Right lobe of liver (tissue), 6 donors: ENCODE measurements at regions not wholly inside any gene's neighbourhood (a gene's known extent, or its start where the extent isn't known, plus 50 kb on each side); places are given as distances from the start of the nearest gene placed in this dataset.

Experiments used
- ATAC-seq, 4 donors: fragments of 200-7000 bp; cut with Tn5 transposase; one replicate each; pipeline ENCODE4 v1.9.1; 2020; ENCODE audit warnings: mild to moderate bottlenecking in 4 of 4, moderate library complexity in 4 of 4
- DNase-seq, 3 donors: peaks; one replicate each; pipeline ENCODE4 v3.0.0-alpha.2; 2020
- H3K27ac ChIP-seq, 3 donors: fragments of 200-600 bp; one replicate each; pipeline ENCODE4 v1.8.0; 2022
- H3K27me3 ChIP-seq, 2 donors: fragments of 200-600 bp; one replicate each; pipeline ENCODE4 v1.8.0; 2022
- H3K36me3 ChIP-seq, 4 donors: fragments of 200-600 bp; sonication (generic) in 1 of 4; one replicate each; pipeline versions ENCODE4 v1.5.1 to v1.8.0; 2017 to 2022; ENCODE audit warnings: control low read depth in 1 of 4
- H3K4me1 ChIP-seq, 4 donors: fragments of 200-600 bp; sonication (generic) in 1 of 4; one replicate each; pipeline versions ENCODE4 v1.5.1 to v1.8.0; 2017 to 2022; ENCODE audit warnings: control low read depth in 1 of 4
- H3K4me3 ChIP-seq, 3 donors: fragments of 200-600 bp; one replicate each; pipeline ENCODE4 v1.8.0; 2022
- H3K9me3 ChIP-seq, 4 donors: fragments of 200-600 bp; sonication (generic) in 1 of 4; one replicate each; pipeline versions ENCODE4 v1.5.1 to v1.8.0; 2017 to 2022; ENCODE audit warnings: control low read depth in 1 of 4
- POLR2A ChIP-seq: fragments of 450-650 bp; IDR thresholded peaks from one replicate; pipeline ENCODE4 v1.6.1; 2017; ENCODE audit warnings: antibody characterized with exemption, mild to moderate bottlenecking
- WGBS: methylation state at CpG from one replicate; pipeline ENCODE4 v1.1.6; 2018; ENCODE audit warnings: low coverage, low lambda C conversion rate; ENCODE audit not compliant: insufficient coverage; ENCODE audit errors: missing lambda C conversion rate; 5-methylcytosine and 5-hydroxymethylcytosine counted together
- intact Hi-C, 2 donors: fragments of 100-400 bp; cut with DNase I; formaldehyde crosslinking; loops; one replicate each; pipeline versions ENCODE4 v1.11.2 to v1.14.1; 2022
- TF ChIP-seq, protein P1 (sequence below), 4 donors: fragments of 200-600 bp in 3 of 4; fragments of 450-650 bp in 1 of 4; IDR thresholded peaks; one replicate each; pipeline versions ENCODE4 v1.5.1 to v1.8.0; 2016 to 2022; ENCODE audit warnings: antibody characterized with exemption in 4 of 4, mild to moderate bottlenecking in 2 of 4
- donor health status: DM: no; HTN: yes; CAD: no.
- donor health status: DM: no; HTN: no; CAD: no.
- donor health status: DM: no; HTN: no; CAD: no.
- donor health status: DM: no; HTN: yes; CAD: no.
- donor health status: DM: no; HTN: yes; CAD: no.

DNA sequence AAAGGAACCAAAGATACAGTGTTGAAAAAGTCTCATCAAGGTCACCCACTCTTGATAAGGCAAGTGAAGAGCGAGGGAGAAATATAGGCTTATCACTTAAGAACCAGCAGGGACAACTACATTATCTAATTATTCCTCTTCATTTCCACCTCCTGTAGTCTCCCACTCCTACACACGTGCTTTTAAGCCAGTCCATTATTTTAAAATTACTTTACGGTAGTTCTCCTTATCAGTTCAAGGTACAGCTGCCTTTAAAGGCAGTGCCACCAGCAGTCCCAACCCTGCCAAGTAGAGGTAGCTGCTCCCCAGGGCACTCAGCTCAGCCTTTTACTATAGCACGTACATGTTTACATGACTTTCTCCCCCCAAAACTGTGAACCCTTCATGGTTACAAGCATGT, 161.5 kb upstream of the BLID start:
- Histone ChIP-seq H3K4me1 (no peaks in the 10 kb centered on the region), H3K9me3 (no peaks in the 10 kb centered on the region), H3K4me3 (no peak overlapping the region), H3K27me3 (no peaks in the 10 kb centered on the region), H3K36me3 (no peaks in the 10 kb centered on the region), H3K27ac (no peak overlapping the region)
- 86% methylated on average over 4 of the region's 4 CpGs for whole genome bisulfite sequencing
- no peak for DNase-seq
- intact Hi-C loops = no loop called here
- no peak for ATAC-seq
- no peak for TF ChIP-seq POLR2A
- TF ChIP-seq, protein P1, sequence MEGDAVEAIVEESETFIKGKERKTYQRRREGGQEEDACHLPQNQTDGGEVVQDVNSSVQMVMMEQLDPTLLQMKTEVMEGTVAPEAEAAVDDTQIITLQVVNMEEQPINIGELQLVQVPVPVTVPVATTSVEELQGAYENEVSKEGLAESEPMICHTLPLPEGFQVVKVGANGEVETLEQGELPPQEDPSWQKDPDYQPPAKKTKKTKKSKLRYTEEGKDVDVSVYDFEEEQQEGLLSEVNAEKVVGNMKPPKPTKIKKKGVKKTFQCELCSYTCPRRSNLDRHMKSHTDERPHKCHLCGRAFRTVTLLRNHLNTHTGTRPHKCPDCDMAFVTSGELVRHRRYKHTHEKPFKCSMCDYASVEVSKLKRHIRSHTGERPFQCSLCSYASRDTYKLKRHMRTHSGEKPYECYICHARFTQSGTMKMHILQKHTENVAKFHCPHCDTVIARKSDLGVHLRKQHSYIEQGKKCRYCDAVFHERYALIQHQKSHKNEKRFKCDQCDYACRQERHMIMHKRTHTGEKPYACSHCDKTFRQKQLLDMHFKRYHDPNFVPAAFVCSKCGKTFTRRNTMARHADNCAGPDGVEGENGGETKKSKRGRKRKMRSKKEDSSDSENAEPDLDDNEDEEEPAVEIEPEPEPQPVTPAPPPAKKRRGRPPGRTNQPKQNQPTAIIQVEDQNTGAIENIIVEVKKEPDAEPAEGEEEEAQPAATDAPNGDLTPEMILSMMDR (IDR thresholded peaks at IDR 0.05) = no peak

DNA sequence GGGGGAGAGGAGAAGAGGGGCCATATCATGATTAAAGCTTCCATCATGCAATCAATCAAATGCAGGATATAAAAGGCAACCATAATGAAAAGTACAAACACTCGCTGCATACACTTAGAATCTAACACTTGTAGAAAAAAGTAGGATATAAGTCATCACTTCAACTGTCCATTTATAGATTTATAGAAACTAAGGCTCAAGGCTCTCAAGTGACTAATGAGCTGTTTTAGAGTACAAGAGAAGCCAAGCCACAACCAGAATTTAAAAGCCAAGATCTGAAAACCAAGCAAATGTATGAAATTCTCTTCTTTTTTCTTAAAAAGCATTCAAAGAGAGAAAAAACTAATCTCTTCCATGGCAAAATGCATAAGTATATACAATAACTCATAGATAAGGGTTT, 160.2 kb upstream of the BLID start:
- TF ChIP-seq POLR2A = no peak
- TF ChIP-seq, protein P1 (IDR thresholded peaks at IDR 0.05) = no peak
- intact Hi-C loops = no loop called here
- WGBS = 100% methylated on average over 1 of the region's 1 CpG

DNA sequence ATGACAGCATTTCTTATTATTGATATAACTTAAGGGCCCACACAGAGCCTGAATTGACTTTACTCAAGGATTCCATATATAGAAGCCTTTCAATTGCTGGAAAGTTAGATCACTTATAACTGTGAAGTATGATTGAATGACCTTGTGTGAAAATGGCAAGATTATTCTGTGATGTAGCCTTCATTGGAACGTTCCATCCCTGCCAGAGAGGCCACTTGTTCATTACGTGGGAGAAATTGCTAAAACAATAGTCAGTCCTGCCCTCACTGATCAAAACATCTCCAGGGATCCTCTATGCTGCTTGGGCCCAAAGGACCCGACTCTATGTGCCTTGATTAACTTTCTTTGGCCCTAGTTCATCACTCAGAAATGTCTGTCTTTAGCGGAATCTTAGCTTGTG, 159.5 kb upstream of the BLID start:
- no peak for ATAC-seq
- H3K36me3 ChIP-seq = no peaks in the 10 kb centered on the region
- H3K27ac ChIP-seq = no peak overlapping the region
- no peak for TF ChIP-seq POLR2A
- TF ChIP-seq, protein P1 (IDR thresholded peaks at IDR 0.05) = no peak
- DNase-seq = no peak
- H3K4me1 ChIP-seq = no peaks in the 10 kb centered on the region
- no peak overlapping the region for H3K4me3 ChIP-seq
- WGBS = 54% methylated on average over 4 of the region's 4 CpGs
- intact Hi-C loops = no loop called here
- H3K9me3 ChIP-seq = no peaks in the 10 kb centered on the region
- no peaks in the 10 kb centered on the region for H3K27me3 ChIP-seq

More for the DNA sequence above, 160.2 kb upstream of the BLID start:
- DNase-seq = no peak
- Histone ChIP-seq H3K4me3 (no peak overlapping the region), H3K4me1 (no peaks in the 10 kb centered on the region), H3K27me3 (no peaks in the 10 kb centered on the region), H3K9me3 (no peaks in the 10 kb centered on the region), H3K36me3 (no peaks in the 10 kb centered on the region), H3K27ac (no peak overlapping the region)
- no peak for ATAC-seq

DNA sequence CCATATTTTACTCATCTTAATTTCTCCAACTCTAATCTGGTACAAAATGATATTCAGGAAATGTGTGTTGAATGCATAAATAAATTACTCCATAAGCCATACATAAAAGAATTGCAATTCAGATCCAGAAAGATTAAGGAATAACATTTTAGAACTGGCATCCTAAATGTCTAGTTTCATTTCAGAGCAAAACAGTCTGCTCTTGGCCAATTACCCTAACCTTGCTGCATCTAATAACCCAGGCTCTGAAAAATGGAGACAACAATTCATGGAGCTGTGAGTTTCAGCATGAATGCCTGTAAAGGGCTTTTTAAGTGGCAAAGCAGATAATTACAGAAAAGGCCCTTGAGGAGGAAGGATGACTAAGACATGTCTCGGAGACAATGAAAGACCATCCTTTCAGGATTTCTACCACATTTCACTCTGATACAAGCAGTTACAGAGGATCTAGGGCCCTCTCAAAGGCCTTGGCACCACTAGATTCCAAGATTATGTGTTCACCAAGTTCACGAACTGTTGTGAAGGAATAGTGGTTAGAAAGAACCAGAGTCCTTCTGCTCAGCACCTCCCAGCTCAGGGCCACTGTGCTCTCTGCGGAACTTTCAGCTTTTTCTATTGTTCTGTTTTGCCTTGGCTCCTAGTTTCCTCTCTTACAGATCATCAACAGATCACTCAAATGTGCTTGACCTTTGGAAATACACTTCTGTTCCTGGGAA, 157.6 kb upstream of the BLID start:
- Histone ChIP-seq H3K4me1 (no peaks in the 10 kb centered on the region), H3K9me3 (no peaks in the 10 kb centered on the region), H3K4me3 (no peak overlapping the region), H3K27me3 (no peaks in the 10 kb centered on the region), H3K27ac (no peak overlapping the region), H3K36me3 (no peaks in the 10 kb centered on the region)
- 75% methylated on average over 1 of the region's 3 CpGs for WGBS
- TF ChIP-seq, protein P1 (IDR thresholded peaks at IDR 0.05) = no peak
- TF ChIP-seq POLR2A = no peak
- intact Hi-C loops = no loop called here
- DNase-seq (no peak), ATAC-seq (no peak)
